ENCODE measurements at regions not wholly inside any gene's neighbourhood (a gene's known extent, or its start where the extent isn't known, plus 50 kb on each side); places are given as distances from the start of the nearest gene placed in this dataset.
"Not testable (repeated sequence)": the region's sequence is repeated elsewhere in the genome, so short reads cannot be mapped to it uniquely, and the experiment has no call there.

DNA sequence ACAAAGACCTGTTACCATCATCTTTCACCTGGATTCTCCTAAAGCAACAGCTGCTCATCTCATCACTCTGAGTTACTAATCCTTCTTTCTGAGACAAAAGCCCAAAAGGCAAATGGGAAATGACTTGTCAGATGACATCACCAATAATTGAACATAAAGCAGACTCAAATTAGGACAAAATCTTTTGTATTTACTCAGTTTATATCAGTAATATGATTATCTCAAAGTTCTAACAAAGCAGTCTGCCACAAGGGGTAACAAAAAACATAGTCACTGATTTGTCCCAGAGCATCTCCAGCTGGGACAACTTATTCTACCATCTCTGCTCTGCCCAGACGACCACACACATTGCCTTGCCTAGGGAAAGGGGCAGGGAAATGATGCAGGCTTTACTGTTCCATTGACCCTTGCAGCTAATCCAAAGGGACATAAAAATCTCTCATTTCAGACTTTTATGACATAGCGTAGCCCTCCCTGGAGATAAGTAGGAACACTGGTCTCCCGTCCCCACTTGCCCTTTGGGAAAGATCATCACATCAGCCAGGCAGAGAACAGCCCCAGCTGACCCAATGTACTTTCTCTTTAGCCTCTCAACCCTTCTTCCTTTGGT is 249.5 kb upstream of the PTGER4 start:
- H3K4me3 ChIP-seq: no peak overlapping the region
- H3K27me3 ChIP-seq (ENCODE audit: low read depth): no peaks in the 10 kb centered on the region
- no peaks in the 10 kb centered on the region for H3K9me3 ChIP-seq
- in situ Hi-C loops (cut with MboI; ENCODE audit: low sequenced_read_pairs): no loop called here
- DNase-seq (ENCODE audit: low spot score in 2 of 2): no peak
- H3K4me1 ChIP-seq: no peaks in the 10 kb centered on the region
- H3K36me3 ChIP-seq (replicated peaks): no peaks in the 10 kb centered on the region

DNA sequence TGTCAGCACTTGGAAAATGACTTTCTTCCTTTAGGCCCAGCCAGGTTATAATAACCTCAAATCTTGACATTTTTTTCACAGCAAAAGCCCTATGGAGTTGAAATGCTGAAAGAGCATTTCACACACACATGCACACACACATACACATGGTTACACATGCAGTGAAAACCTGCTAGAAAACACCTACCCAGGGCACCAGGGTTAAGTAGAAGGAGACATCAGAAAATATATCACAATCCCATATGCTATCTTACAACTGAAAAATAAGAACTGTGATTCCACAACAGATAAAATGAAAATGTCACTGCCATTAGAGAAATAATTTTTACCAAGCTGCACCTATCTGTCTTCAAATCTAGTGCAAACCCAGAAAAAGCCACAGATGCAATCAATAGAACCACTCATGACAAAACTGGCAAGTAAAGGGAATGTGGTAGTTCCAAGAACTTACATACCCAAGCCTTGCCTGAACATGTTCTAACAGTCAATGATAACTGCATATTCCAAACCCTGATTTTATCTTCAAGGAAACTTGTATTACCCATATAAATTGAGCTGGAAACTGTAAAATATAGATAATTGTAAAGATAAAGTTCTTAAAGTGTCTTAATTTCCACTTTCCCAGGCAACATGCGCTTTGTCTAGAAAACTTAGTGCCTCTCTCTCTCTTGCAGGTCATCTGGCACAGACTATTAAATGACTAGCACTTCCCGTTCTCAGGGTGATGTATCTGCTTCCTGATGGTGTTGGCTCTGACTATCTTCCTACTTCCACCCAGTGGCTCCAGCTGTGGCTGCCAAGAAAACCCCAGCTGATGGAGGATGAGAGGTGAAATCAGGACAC is 250.2 kb upstream of the PTGER4 start:
- no peaks in the 10 kb centered on the region for H3K9me3 ChIP-seq
- H3K27me3 ChIP-seq (ENCODE audit: low read depth): no peaks in the 10 kb centered on the region
- no peaks in the 10 kb centered on the region for H3K4me1 ChIP-seq
- no peak for DNase-seq (ENCODE audit: low spot score in 2 of 2)
- in situ Hi-C loops (cut with MboI; ENCODE audit: low sequenced_read_pairs): no loop called here
- no peaks in the 10 kb centered on the region for H3K36me3 ChIP-seq (replicated peaks)
- H3K4me3 ChIP-seq: no peak overlapping the region

DNA sequence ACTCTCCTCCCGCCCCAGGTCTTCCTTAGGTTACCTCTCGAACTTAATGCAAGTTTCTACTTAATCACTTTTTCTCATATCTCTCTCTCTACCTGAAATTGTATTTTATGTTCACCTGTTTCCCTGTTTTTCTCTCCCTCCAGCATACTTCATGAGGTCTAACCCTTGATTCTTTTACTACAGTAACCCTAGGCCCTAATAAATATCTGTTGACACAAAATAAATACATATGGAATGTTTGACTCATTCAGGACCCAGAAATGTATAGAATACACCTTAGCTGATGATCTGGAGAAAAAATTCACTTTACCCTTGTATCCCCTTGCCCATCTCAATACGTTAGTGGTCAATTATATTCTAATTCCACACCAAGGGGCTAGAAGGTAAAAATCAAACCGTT is 250.9 kb upstream of the PTGER4 start:
- H3K27me3 ChIP-seq (ENCODE audit: low read depth): no peaks in the 10 kb centered on the region
- H3K4me3 ChIP-seq: no peak overlapping the region
- DNase-seq (ENCODE audit: low spot score in 2 of 2): no peak
- no peaks in the 10 kb centered on the region for H3K4me1 ChIP-seq
- H3K36me3 ChIP-seq (replicated peaks): no peaks in the 10 kb centered on the region
- in situ Hi-C loops (cut with MboI; ENCODE audit: low sequenced_read_pairs): no loop called here
- H3K9me3 ChIP-seq: no peaks in the 10 kb centered on the region

GRCh38 chr5:40428126-40428525 is 251.6 kb upstream of the PTGER4 start:
- no peak for DNase-seq (ENCODE audit: low spot score in 2 of 2)
- H3K4me1 ChIP-seq: no peaks in the 10 kb centered on the region
- in situ Hi-C loops (cut with MboI; ENCODE audit: low sequenced_read_pairs): no loop called here
- no peaks in the 10 kb centered on the region for H3K36me3 ChIP-seq (replicated peaks)
- no peak overlapping the region for H3K4me3 ChIP-seq
- H3K27me3 ChIP-seq (ENCODE audit: low read depth): no peaks in the 10 kb centered on the region
- H3K9me3 ChIP-seq: no peaks in the 10 kb centered on the region

DNA sequence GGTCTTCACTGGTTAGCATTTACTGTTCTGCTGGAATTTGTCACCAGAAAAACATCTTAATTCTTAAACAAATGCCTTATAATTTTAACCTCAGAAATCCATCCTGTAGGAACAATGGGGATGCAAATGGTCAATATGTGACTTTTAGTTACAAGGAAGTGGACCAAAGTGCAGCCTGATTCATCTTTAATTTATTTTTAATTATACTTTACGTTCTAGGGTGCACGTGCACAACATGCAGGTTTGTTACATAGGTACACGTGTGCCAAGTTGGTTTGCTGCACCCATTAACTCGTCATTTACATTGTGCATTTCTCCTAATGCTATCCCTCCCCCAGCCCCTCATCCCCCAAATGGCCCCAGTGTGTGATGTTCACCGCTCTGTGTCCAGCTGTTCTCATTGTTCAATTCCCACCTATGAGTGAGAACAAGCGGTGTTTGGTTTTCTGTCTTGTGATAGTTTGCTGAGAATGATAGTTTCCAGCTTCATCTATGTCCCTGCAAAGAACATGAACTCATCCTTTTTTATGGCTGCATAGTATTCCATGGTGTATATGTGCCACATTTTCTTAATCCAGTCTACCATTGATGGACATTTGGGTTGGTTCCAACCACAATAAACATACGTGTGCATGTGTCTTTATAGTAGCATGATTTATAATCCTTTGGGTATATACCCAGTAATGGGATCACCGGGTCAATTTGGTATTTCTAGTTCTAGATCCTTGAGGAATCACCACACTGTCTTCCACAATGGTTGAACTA is 262.5 kb upstream of the PTGER4 start:
- H3K36me3 ChIP-seq (replicated peaks); H3K9me3 ChIP-seq; DNase-seq (ENCODE audit: low spot score in 2 of 2); in situ Hi-C loops (cut with MboI; ENCODE audit: low sequenced_read_pairs); H3K27me3 ChIP-seq (ENCODE audit: low read depth); H3K4me1 ChIP-seq; H3K4me3 ChIP-seq: not testable (repeated sequence)

GRCh38 chr5:40416588-40416987 is 263.1 kb upstream of the PTGER4 start:
- Histone ChIP-seq H3K9me3 (no peaks in the 10 kb centered on the region), H3K27me3 (ENCODE audit: low read depth) (no peaks in the 10 kb centered on the region), H3K4me1 (no peaks in the 10 kb centered on the region), H3K4me3 (no peak overlapping the region), H3K36me3 (replicated peaks) (no peaks in the 10 kb centered on the region)
- no peak for DNase-seq (ENCODE audit: low spot score in 2 of 2)
- in situ Hi-C loops (cut with MboI; ENCODE audit: low sequenced_read_pairs): no loop called here

DNA sequence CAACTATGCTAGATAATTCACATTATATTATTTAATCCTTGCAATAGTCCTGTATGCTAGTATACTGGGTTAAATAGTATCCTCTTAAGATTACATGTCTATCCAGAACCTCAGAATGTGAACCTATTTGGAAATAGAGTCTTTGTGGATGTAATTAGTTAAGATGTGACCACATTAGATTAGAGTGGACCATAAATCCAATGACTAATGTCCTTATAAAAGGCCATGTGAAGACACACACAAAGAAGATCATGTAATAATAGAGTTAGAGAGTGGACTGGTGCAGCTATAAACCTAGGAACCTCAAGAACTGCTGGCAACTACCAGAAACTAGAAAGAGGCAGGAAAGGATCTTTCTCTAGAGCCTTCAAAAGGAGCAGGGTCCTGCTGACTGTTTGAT is 263.6 kb upstream of the PTGER4 start:
- no peaks in the 10 kb centered on the region for H3K4me1 ChIP-seq

GRCh38 chr5:40414922-40415321 is 264.8 kb upstream of the PTGER4 start:
- no peak for DNase-seq (ENCODE audit: low spot score in 2 of 2)
- in situ Hi-C loops (cut with MboI; ENCODE audit: low sequenced_read_pairs): no loop called here
- no peak overlapping the region for H3K4me3 ChIP-seq
- H3K36me3 ChIP-seq (replicated peaks): no peaks in the 10 kb centered on the region
- no peaks in the 10 kb centered on the region for H3K27me3 ChIP-seq (ENCODE audit: low read depth)
- H3K4me1 ChIP-seq: no peaks in the 10 kb centered on the region
- no peaks in the 10 kb centered on the region for H3K9me3 ChIP-seq

More for the DNA sequence above, 263.6 kb upstream of the PTGER4 start:
- H3K9me3 ChIP-seq: no peaks in the 10 kb centered on the region
- H3K4me3 ChIP-seq: no peak overlapping the region
- no peak for DNase-seq (ENCODE audit: low spot score in 2 of 2)
- H3K27me3 ChIP-seq (ENCODE audit: low read depth): no peaks in the 10 kb centered on the region
- in situ Hi-C loops (cut with MboI; ENCODE audit: low sequenced_read_pairs): no loop called here
- no peaks in the 10 kb centered on the region for H3K36me3 ChIP-seq (replicated peaks)

- Histone ChIP-seq H3K4me1 (no peaks in the 10 kb centered on the region), H3K4me3 (no peak overlapping the region), H3K36me3 (replicated peaks) (no peaks in the 10 kb centered on the region), H3K27me3 (ENCODE audit: low read depth) (no peaks in the 10 kb centered on the region), H3K9me3 (no peaks in the 10 kb centered on the region)
- in situ Hi-C loops (cut with MboI; ENCODE audit: low sequenced_read_pairs): no loop called here
- no peak for DNase-seq (ENCODE audit: low spot score in 2 of 2)
Measured at GRCh38 chr5:40413743-40414142, 266.0 kb upstream of the PTGER4 start.

DNA sequence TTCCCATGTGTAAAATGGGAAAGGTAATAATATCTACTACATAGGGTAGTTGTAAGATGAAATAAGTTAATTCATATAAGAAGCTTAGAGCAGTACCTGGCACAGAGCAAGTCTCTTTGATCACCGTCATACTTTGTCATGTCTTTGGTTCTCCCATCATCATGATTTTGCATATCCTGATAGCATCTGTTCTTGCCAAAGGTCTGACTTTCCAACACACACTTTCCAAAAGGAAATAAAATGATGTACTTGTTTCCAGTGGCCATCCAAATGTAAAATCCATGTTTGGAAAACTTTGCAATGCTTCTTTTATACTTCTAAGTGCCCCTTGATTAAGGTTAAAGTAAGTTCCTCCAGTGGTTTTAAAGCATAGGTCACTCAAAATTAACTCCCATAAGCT is 266.9 kb upstream of the PTGER4 start:
- H3K4me1 ChIP-seq: no peaks in the 10 kb centered on the region
- no peaks in the 10 kb centered on the region for H3K27me3 ChIP-seq (ENCODE audit: low read depth)
- H3K36me3 ChIP-seq (replicated peaks): no peaks in the 10 kb centered on the region
- DNase-seq (ENCODE audit: low spot score in 2 of 2): no peak
- no peak overlapping the region for H3K4me3 ChIP-seq
- in situ Hi-C loops (cut with MboI; ENCODE audit: low sequenced_read_pairs): no loop called here
- no peaks in the 10 kb centered on the region for H3K9me3 ChIP-seq

DNA sequence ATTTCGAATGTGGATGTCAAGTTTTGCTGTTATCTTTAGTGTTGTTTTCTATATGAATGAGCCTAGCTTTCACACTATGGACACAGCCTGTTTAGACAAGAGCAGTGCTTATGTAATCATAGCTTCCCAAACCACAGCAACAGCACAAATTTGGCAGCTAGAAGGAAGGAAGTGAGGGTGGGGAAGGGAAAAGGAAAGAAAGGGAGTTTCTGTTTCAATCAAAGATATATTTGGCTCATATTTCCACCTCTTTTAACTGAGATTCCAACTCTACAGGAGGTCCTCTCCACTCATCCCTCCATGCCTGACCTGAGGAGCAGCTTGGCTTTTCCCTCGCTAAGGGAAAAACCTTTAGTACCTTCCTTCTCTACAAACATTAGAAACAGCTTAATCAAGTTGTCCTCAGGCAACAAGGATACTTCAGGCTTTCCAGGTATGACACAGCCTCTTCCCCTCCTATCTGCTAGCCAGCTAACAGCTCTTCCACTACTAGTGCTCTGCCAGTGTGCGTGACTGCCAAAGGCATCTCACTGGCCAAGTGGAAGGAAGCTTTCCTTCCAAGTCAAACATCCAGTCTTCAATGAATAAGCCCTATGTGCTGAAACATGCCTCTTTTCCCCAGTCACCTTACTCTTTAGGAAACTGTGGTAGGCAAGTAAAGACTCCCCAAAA is 268.6 kb upstream of the PTGER4 start:
- no peaks in the 10 kb centered on the region for H3K9me3 ChIP-seq
- no peak for DNase-seq (ENCODE audit: low spot score in 2 of 2)
- no peak overlapping the region for H3K4me3 ChIP-seq
- no peaks in the 10 kb centered on the region for H3K27me3 ChIP-seq (ENCODE audit: low read depth)
- in situ Hi-C loops (cut with MboI; ENCODE audit: low sequenced_read_pairs): no loop called here
- H3K36me3 ChIP-seq (replicated peaks): no peaks in the 10 kb centered on the region
- H3K4me1 ChIP-seq: no peaks in the 10 kb centered on the region

DNA sequence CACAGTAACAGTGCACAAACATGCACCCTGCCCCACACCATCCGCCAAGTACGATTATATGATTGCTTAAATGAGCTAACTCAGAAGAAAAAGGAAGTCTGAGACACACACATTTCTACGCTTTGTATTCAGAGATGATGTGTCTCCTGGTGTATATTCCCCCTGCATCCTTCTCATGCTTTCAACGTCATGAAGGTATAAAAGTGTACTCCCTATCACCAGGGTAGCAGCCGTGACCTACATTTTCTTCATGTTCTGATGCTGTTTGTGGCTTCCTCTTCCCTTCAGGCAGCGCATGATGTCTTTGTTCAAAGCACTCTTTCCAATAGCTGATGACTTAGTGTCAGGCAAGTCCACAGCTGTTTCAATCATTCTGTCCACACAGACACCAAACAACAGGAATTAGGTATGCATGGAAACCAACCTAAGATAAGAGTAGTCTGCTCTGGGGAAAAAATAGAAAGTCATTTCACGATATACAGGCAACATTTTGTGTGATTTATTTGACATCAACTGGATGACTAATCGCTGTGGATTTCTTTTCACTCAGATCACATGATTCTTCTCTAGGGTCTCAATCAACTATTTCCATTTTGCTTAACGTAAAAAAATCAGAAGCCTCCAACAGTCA is 269.4 kb upstream of the PTGER4 start:
- Histone ChIP-seq H3K4me3 (no peak overlapping the region), H3K4me1 (no peaks in the 10 kb centered on the region), H3K27me3 (ENCODE audit: low read depth) (no peaks in the 10 kb centered on the region), H3K36me3 (replicated peaks) (no peaks in the 10 kb centered on the region), H3K9me3 (no peaks in the 10 kb centered on the region)
- in situ Hi-C loops (cut with MboI; ENCODE audit: low sequenced_read_pairs): no loop called here
- DNase-seq (ENCODE audit: low spot score in 2 of 2): no peak

DNA sequence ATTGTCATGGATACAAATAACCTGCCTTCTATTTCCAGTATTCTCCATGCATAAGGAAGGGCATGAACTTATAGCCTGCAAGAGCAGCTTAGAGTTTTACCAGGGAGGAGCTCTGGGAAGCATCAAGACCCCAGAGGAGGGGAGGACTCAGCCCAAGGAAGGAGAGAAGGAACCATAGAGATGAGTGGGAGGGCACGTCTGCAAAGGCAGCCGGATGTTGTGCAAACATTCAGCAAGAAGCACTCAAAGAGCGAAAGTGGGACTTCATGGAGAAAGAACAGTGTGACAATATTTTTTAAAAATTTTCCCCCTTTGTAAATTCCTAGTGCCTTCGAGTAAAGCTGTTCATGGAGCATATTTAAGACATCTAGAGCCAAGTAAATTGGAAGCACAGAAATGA is 270.1 kb upstream of the PTGER4 start:
- DNase-seq (ENCODE audit: low spot score in 2 of 2): no peak
- Histone ChIP-seq H3K9me3 (no peaks in the 10 kb centered on the region), H3K36me3 (replicated peaks) (no peaks in the 10 kb centered on the region), H3K27me3 (ENCODE audit: low read depth) (no peaks in the 10 kb centered on the region), H3K4me1 (no peaks in the 10 kb centered on the region), H3K4me3 (no peak overlapping the region)
- in situ Hi-C loops (cut with MboI; ENCODE audit: low sequenced_read_pairs): no loop called here

Measured in HAP-1 (cell line).